ENCODE measurements at regions not wholly inside any gene's neighbourhood (a gene's known extent, or its start where the extent isn't known, plus 50 kb on each side); places are given as distances from the start of the nearest gene placed in this dataset.

DNA sequence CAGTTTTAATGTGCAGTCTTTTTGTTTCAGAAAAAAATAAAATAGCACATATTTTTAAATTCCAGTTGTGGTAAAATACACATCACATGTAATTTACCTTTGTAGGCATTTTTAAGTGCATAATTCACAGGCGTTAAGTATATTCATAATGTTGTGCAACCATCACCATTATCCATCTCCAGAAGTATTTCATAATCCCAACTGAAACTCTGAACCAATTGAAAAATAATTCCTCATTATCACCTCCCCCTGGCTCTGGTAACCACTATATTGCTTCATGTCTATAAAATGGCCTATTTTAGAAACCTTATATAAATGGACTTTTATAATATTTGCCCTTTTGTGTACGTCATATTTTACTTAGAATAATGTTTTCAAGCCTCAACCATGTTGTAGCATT is 756.5 kb upstream of the KLHL1 start:
- FAIRE-seq (no peak), DNase-seq (ENCODE audit: insufficient read length) (no peak)
- TF ChIP-seq POLR2AphosphoS5 (IDR thresholded peaks at IDR 0.05; ENCODE audit: low read depth, low read length) (no peak), POLR2A (IDR thresholded peaks at IDR 0.05; ENCODE audit: low read depth, low read length) (no peak), TAF1 (IDR thresholded peaks at IDR 0.05; ENCODE audit: borderline replicate concordance, low read depth, low read length) (no peak)

DNA sequence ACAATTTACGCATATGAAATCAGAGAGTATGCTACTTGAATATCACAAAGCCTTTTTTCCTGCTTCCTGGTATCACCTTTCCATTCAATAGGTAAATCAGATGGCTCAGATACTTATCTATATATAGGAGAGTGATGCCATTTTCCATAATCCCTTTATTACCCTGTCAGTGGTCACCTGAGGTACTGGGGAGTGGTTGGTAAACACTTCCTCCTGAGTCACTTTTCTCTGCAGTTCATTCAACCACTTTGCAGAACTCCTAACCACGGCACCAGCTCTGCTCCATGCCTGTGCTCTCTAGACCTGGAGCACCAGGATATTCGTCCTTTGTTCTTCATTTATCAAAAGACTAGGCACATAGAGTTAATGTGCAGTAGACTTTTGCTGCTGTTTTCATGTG is 748.5 kb upstream of the KLHL1 start:
- no peak for FAIRE-seq
- no peak for DNase-seq (ENCODE audit: insufficient read length)
- TF ChIP-seq POLR2A (IDR thresholded peaks at IDR 0.05; ENCODE audit: low read depth, low read length) (no peak), TAF1 (IDR thresholded peaks at IDR 0.05; ENCODE audit: borderline replicate concordance, low read depth, low read length) (no peak), POLR2AphosphoS5 (IDR thresholded peaks at IDR 0.05; ENCODE audit: low read depth, low read length) (no peak)

DNA sequence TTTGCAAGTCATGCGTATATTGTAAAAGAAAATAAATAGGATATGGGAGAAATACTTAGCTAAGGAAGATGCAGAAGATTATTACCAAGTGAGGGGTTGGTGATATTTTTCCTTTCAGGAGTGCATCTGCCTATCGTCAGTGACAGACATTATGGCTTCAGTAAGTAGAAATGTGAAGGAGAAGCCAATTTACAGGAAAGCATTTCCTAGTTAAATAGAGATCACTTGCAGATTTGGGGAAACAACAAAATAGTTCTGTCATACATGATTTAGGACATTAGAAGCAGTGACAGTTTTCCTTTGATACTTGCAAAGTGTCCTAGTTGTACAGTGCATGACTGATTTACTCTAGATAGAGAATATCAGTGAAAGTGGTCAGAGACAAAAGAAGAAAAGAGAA is 747.8 kb upstream of the KLHL1 start:
- FAIRE-seq (no peak), DNase-seq (ENCODE audit: insufficient read length) (no peak)
- no peak for TF ChIP-seq POLR2A (IDR thresholded peaks at IDR 0.05; ENCODE audit: low read depth, low read length)
- TF ChIP-seq POLR2AphosphoS5 (IDR thresholded peaks at IDR 0.05; ENCODE audit: low read depth, low read length) = no peak
- TF ChIP-seq TAF1 (IDR thresholded peaks at IDR 0.05; ENCODE audit: borderline replicate concordance, low read depth, low read length) = no peak

DNA sequence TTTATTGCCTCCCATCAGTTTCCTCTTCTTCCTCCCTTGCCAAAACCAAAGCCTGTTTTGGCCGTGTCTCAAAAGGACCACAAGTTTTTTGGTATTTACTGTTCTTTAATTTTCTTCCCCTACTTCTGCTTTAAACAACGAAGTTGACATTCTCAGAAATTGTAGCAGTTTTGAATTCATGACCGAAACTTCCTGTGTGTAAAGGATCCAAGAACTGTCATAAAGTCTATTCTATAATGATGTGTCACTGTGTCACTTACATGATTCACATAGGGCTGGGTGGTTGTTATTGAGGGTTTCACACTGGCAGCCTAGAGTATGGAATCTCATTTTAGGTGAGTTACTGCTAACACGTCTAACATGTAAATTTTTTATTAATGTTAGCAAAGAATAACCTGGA is 741.0 kb upstream of the KLHL1 start:
- no peak for TF ChIP-seq TAF1 (IDR thresholded peaks at IDR 0.05; ENCODE audit: borderline replicate concordance, low read depth, low read length)
- no peak for TF ChIP-seq POLR2AphosphoS5 (IDR thresholded peaks at IDR 0.05; ENCODE audit: low read depth, low read length)
- TF ChIP-seq POLR2A (IDR thresholded peaks at IDR 0.05; ENCODE audit: low read depth, low read length) = no peak
- DNase-seq (ENCODE audit: insufficient read length) (no peak), FAIRE-seq (no peak)

DNA sequence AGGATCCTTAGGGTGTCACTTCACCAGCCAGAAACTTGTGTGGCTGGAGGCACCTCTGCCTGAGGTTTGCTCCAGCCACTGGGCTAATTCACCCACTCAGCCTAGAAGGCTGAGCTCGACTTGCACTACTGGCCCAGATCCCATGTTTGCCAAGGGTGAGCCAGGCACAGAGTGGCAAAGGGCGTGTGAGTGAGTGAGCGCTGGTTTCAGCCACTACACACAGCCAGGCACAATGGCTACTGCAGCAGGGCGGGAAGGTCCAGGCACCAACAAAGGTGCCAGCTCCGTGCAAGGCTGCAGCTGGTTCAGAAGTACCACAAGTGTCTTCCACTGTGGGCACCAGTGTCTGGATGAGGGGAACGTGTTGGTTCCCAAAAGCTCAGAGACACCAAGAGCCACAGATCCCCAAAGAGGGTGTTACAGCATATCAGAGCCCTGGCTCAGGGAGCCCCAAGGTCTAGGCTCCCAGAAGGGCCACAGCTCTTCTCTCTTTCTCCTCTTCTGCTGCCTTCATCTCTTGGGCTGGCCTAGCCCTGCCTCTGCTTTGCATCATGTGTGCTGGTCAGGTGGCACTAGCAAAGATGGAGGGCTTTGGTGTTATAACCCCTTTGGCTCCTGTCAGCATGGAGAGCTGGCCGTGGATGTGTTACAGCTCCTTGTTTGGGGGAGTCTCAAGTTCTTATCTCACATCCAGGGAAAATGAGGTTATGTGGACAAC is 736.3 kb upstream of the KLHL1 start:
- no peak for FAIRE-seq
- DNase-seq (ENCODE audit: insufficient read length) = no peak
- TF ChIP-seq POLR2A (IDR thresholded peaks at IDR 0.05; ENCODE audit: low read depth, low read length) = no peak
- TF ChIP-seq TAF1 (IDR thresholded peaks at IDR 0.05; ENCODE audit: borderline replicate concordance, low read depth, low read length) = no peak
- TF ChIP-seq POLR2AphosphoS5 (IDR thresholded peaks at IDR 0.05; ENCODE audit: low read depth, low read length) = no peak

DNA sequence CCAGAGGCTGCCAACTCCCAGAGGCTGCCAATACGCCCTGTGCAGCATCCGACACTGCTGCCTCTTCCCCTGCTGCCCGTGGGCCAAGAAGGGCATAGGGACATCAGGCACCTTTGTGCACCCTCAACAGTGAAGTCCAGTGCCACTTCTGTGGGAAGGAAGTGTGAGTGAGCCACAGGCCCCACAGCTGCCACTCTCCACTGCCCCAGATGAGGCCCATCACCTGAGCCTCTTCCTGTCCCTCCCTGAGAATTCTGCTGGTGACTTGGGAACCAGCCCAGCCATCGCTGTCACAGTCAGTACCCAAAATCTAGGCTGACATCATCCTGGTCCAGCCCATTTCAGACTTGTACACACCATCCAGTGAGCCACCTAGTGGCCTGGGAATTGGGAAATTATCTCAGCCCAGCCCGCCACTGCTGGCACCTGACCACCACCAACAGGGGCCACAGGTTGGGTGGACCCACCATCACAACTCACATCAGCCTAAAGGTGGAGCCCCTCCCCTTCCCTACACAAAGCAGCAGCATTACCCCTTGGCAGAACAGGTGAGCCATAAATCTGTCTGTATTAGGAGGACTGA is 733.9 kb upstream of the KLHL1 start:
- FAIRE-seq (no peak), DNase-seq (ENCODE audit: insufficient read length) (no peak)
- TF ChIP-seq TAF1 (IDR thresholded peaks at IDR 0.05; ENCODE audit: borderline replicate concordance, low read depth, low read length) (no peak), POLR2A (IDR thresholded peaks at IDR 0.05; ENCODE audit: low read depth, low read length) (no peak), POLR2AphosphoS5 (IDR thresholded peaks at IDR 0.05; ENCODE audit: low read depth, low read length) (no peak)

DNA sequence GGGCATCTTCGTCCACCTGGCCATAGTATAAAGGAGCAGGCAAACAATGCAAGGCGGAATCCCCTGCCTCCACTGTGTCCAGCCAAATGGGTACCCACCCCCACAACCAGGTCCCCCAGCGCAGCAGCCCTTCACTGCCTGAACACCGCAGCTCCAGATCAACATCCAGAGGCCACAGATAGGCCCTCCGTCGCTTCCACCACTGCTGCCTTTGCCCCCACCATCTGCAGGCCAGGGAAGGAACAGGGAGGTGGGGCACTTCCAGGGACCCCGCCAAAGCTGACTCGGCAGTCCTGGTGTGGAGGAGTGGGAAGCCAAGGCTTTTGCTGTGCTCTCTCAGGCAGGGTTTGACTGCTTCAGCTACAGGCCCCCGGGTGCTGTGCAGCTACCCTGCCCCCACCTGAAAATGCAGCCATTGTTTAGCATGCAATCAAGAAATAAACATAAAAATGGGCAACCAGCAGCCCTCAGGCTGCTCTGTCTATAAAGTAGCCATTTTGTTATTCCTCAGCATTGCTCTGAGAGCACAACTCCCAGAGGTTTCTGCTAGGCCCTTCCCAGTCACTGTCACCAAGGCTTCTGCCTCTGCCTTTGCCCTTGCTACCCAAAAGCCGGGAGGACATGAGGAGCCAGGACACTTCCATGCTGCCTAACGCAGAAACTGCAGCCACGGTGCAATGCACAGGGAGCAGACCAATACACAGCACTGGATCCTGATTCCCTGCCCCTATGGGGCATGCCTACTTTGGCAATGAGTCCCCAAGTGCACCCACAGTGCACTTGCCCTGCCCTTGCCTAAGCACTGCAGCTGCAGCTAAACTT is 733.2 kb upstream of the KLHL1 start:
- FAIRE-seq (no peak), DNase-seq (ENCODE audit: insufficient read length) (no peak)
- TF ChIP-seq POLR2A (IDR thresholded peaks at IDR 0.05; ENCODE audit: low read depth, low read length) = no peak
- TF ChIP-seq TAF1 (IDR thresholded peaks at IDR 0.05; ENCODE audit: borderline replicate concordance, low read depth, low read length) = no peak
- no peak for TF ChIP-seq POLR2AphosphoS5 (IDR thresholded peaks at IDR 0.05; ENCODE audit: low read depth, low read length)

DNA sequence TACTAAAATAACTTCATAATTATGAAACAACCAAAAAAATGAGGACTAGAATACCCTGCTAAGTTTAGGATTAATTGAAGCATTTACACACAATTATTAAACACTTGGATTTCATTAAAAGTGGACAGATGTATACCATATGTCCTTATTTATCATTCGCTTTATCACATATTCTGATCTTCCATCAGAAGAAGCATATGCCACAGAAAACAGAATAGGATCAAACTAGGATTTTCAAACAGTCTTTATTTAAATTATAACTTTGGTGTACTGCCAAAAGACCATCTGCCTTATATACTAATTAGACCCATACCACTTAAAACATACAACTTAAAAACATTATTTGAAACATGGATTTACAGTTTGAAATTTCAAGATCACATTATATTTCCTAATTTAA is 727.1 kb upstream of the KLHL1 start:
- no peak for TF ChIP-seq POLR2A (IDR thresholded peaks at IDR 0.05; ENCODE audit: low read depth, low read length)
- no peak for TF ChIP-seq TAF1 (IDR thresholded peaks at IDR 0.05; ENCODE audit: borderline replicate concordance, low read depth, low read length)
- TF ChIP-seq POLR2AphosphoS5 (IDR thresholded peaks at IDR 0.05; ENCODE audit: low read depth, low read length) = no peak
- no peak for FAIRE-seq
- DNase-seq (ENCODE audit: insufficient read length) = no peak

DNA sequence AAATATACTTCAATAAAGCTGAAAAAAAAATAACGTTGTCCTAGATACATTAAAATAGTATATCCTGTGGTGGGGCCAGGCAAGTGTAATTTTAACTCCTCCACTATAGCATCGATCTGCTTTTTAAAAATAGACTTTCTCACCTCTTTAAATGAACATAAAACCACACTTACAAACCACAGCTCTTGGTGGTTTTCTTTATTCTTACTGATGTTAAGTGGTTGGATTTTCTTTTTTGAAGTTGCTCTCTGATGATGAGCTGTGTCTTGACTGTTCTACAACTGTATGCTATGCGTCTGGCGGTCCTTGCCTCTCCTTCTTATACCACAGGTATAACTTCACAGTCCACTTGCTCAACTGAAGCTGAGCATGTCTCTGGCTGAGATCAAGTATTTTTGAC is 721.5 kb upstream of the KLHL1 start:
- DNase-seq (ENCODE audit: insufficient read length) (no peak), FAIRE-seq (no peak)
- no peak for TF ChIP-seq POLR2AphosphoS5 (IDR thresholded peaks at IDR 0.05; ENCODE audit: low read depth, low read length)
- no peak for TF ChIP-seq POLR2A (IDR thresholded peaks at IDR 0.05; ENCODE audit: low read depth, low read length)
- TF ChIP-seq TAF1 (IDR thresholded peaks at IDR 0.05; ENCODE audit: borderline replicate concordance, low read depth, low read length) = no peak

DNA sequence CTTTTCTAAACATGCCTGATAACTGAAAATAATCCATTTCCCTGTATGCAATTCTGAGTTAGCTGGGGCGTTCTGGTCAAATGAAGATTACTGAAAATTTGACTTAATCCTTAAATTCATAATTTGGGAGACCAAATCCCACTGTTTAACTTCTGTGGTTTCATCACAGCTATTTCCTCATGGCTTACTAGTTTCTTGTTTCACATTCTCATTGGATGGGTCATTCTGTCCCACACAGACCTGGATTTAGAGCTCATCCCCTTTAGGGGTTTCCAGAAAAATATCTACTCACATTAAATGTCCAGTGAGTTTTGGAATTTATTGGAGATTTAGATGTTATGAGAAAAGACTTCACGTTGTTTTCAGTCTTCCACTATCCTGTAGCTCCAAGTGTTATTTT is 709.3 kb upstream of the KLHL1 start:
- no peak for FAIRE-seq
- DNase-seq (ENCODE audit: insufficient read length) = no peak

DNA sequence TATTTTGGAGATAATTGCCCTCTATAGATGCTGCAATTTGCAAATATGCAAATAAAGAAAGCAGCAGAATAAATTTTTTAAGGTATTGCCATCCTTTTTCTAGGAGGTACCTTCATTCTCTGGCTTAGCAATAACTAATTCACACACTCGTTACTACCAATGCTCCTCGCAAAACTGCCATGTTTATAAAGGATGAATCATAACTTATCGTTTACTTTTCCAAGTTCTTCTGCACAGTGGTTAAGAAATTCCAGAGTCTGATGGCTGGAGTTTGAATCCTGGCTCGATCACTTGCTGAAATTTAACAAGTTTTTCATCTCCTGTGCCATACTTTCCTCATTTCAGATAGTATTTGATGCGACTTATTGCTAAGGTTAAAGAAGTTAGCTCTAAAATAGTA is 708.6 kb upstream of the KLHL1 start:
- no peak for TF ChIP-seq POLR2A (IDR thresholded peaks at IDR 0.05; ENCODE audit: low read depth, low read length)
- no peak for TF ChIP-seq POLR2AphosphoS5 (IDR thresholded peaks at IDR 0.05; ENCODE audit: low read depth, low read length)
- TF ChIP-seq TAF1 (IDR thresholded peaks at IDR 0.05; ENCODE audit: borderline replicate concordance, low read depth, low read length) = no peak
- DNase-seq (ENCODE audit: insufficient read length) = no peak
- no peak for FAIRE-seq

More for the DNA sequence above, 709.3 kb upstream of the KLHL1 start:
- TF ChIP-seq TAF1 (IDR thresholded peaks at IDR 0.05; ENCODE audit: borderline replicate concordance, low read depth, low read length) (no peak), POLR2AphosphoS5 (IDR thresholded peaks at IDR 0.05; ENCODE audit: low read depth, low read length) (no peak), POLR2A (IDR thresholded peaks at IDR 0.05; ENCODE audit: low read depth, low read length) (no peak)
